ENCODE measurements at regions not wholly inside any gene's neighbourhood (a gene's known extent, or its start where the extent isn't known, plus 50 kb on each side); places are given as distances from the start of the nearest gene placed in this dataset.

- POLR2A ChIA-PET = no interaction called here
- Histone ChIP-seq H3K36me3 (ENCODE audit: control insufficient read depth, insufficient read depth, low read length) (no peaks in the 10 kb centered on the region), H3K4me3 (ENCODE audit: low read depth, low read length) (no peak overlapping the region), H3K27me3 (ENCODE audit: control insufficient read depth, insufficient read depth, low read length) (no peaks in the 10 kb centered on the region)
- no peak for DNase-seq (ENCODE audit: low read depth)
- CTCF ChIA-PET = no interaction called here
- TF ChIP-seq CTCF (IDR thresholded peaks at IDR 0.05; ENCODE audit: insufficient read depth, low read depth, low read length) = no peak
These were observed 418.2 kb downstream of the BCAT1 start for GRCh38 chr12:24530689-24531088.

GRCh38 chr12:24527102-24527501, 421.8 kb downstream of the BCAT1 start:
- CTCF ChIA-PET = no interaction called here
- no peak for TF ChIP-seq CTCF (IDR thresholded peaks at IDR 0.05; ENCODE audit: insufficient read depth, low read depth, low read length)
- POLR2A ChIA-PET = no interaction called here

GRCh38 chr12:24522736-24523135, 426.2 kb downstream of the BCAT1 start:
- ChIA-PET CTCF (no interaction called here), POLR2A (no interaction called here)
- Histone ChIP-seq H3K4me3 (ENCODE audit: low read depth, low read length) (no peak overlapping the region), H3K27me3 (ENCODE audit: control insufficient read depth, insufficient read depth, low read length) (no peaks in the 10 kb centered on the region), H3K36me3 (ENCODE audit: control insufficient read depth, insufficient read depth, low read length) (no peaks in the 10 kb centered on the region)
- no peak for TF ChIP-seq CTCF (IDR thresholded peaks at IDR 0.05; ENCODE audit: insufficient read depth, low read depth, low read length)
- DNase-seq (ENCODE audit: low read depth) = no peak

More at GRCh38 chr12:24527102-24527501, 421.8 kb downstream of the BCAT1 start:
- no peaks in the 10 kb centered on the region for H3K36me3 ChIP-seq (ENCODE audit: control insufficient read depth, insufficient read depth, low read length)
- DNase-seq (ENCODE audit: low read depth) = no peak
- H3K27me3 ChIP-seq (ENCODE audit: control insufficient read depth, insufficient read depth, low read length) = no peaks in the 10 kb centered on the region
- H3K4me3 ChIP-seq (ENCODE audit: low read depth, low read length) = no peak overlapping the region

- POLR2A ChIA-PET = no interaction called here
These were observed 429.1 kb downstream of the BCAT1 start for GRCh38 chr12:24519759-24520158.

GRCh38 chr12:24517000-24517399, 431.9 kb downstream of the BCAT1 start:
- Histone ChIP-seq H3K36me3 (ENCODE audit: control insufficient read depth, insufficient read depth, low read length) (no peaks in the 10 kb centered on the region), H3K27me3 (ENCODE audit: control insufficient read depth, insufficient read depth, low read length) (no peaks in the 10 kb centered on the region), H3K4me3 (ENCODE audit: low read depth, low read length) (no peak overlapping the region)
- no peak for DNase-seq (ENCODE audit: low read depth)
- ChIA-PET POLR2A (no interaction called here), CTCF (no interaction called here)
- TF ChIP-seq CTCF (IDR thresholded peaks at IDR 0.05; ENCODE audit: insufficient read depth, low read depth, low read length) = no peak

More at GRCh38 chr12:24519759-24520158, 429.1 kb downstream of the BCAT1 start:
- CTCF ChIA-PET = no interaction called here
- Histone ChIP-seq H3K36me3 (ENCODE audit: control insufficient read depth, insufficient read depth, low read length) (no peaks in the 10 kb centered on the region), H3K4me3 (ENCODE audit: low read depth, low read length) (no peak overlapping the region), H3K27me3 (ENCODE audit: control insufficient read depth, insufficient read depth, low read length) (no peaks in the 10 kb centered on the region)
- TF ChIP-seq CTCF (IDR thresholded peaks at IDR 0.05; ENCODE audit: insufficient read depth, low read depth, low read length) = no peak
- DNase-seq (ENCODE audit: low read depth) = no peak
